NCI-H1105 treated with DMSO at 0.1 percent for 48 hours (cell line): ENCODE measurements at regions not wholly inside any gene's neighbourhood (a gene's known extent, or its start where the extent isn't known, plus 50 kb on each side); places are given as distances from the start of the nearest gene placed in this dataset.

Experiments used
- DNase-seq: peaks from one replicate; lab custom pipeline; 2025; lab: John Stamatoyannopoulos, UW

GRCh38 chr11:120032766-120033390 is 105.0 kb downstream of the TRIM29 start:
- no peak for DNase-seq

- DNase-seq, result peak; percentile 21
Measured at GRCh38 chr11:120031612-120032600, 106.0 kb downstream of the TRIM29 start.

- no peak for DNase-seq
Measured at GRCh38 chr11:120031156-120031555, 106.8 kb downstream of the TRIM29 start.

GRCh38 chr11:120030411-120030810 is 107.5 kb downstream of the TRIM29 start:
- no peak for DNase-seq

GRCh38 chr11:120029321-120029720 is 108.6 kb downstream of the TRIM29 start:
- no peak for DNase-seq

GRCh38 chr11:120028897-120029258 is 109.0 kb downstream of the TRIM29 start:
- DNase-seq, result no peak

GRCh38 chr11:120028181-120028896 is 109.6 kb downstream of the TRIM29 start:
- no peak for DNase-seq

- no peak for DNase-seq
Measured at GRCh38 chr11:120027546-120028180, 110.2 kb downstream of the TRIM29 start.

GRCh38 chr11:120025606-120026335 is 112.1 kb downstream of the TRIM29 start:
- no peak for DNase-seq

- no peak for DNase-seq
Measured at GRCh38 chr11:120024586-120024985, 113.3 kb downstream of the TRIM29 start.

- DNase-seq, result no peak
Measured at GRCh38 chr11:120024046-120024445, 113.9 kb downstream of the TRIM29 start.

GRCh38 chr11:120023551-120023950 is 114.4 kb downstream of the TRIM29 start:
- no peak for DNase-seq

GRCh38 chr11:120023120-120023519 is 114.8 kb downstream of the TRIM29 start:
- DNase-seq, result no peak

GRCh38 chr11:120022617-120023016 is 115.3 kb downstream of the TRIM29 start:
- no peak for DNase-seq

GRCh38 chr11:120021978-120022377 is 115.9 kb downstream of the TRIM29 start:
- DNase-seq, result no peak

- no peak for DNase-seq
Measured at GRCh38 chr11:120021391-120021953, 116.4 kb downstream of the TRIM29 start.

- DNase-seq, result no peak
Measured at GRCh38 chr11:120020981-120021380, 116.9 kb downstream of the TRIM29 start.

GRCh38 chr11:120020486-120020885 is 117.4 kb downstream of the TRIM29 start:
- DNase-seq, result no peak

GRCh38 chr11:120019191-120019590 is 118.7 kb downstream of the TRIM29 start:
- no peak for DNase-seq

- peak; percentile 91 for DNase-seq
Measured at GRCh38 chr11:120017582-120018150, 120.2 kb downstream of the TRIM29 start.
